ENCODE measurements at regions not wholly inside any gene's neighbourhood (a gene's known extent, or its start where the extent isn't known, plus 50 kb on each side); places are given as distances from the start of the nearest gene placed in this dataset.

DNA sequence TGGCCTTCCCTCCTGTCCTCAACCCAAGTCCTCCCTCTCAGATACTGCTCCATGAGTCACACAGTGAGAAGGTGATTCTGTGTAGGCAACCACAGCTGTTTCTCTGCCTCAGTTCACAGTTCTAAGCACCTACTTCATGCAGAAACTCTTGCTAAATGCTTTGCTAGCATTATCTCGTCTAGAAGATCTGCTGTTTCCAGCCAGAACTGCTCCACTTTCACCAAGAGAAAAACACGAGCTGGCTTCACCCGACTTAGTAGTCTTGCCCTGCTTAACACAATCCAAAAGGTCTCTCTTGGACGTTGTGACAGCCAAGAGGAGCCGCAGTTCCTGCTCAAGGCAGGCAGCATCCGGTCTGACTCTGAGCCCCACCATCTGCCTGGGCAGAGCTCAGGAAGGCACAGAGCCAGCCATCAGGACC is 272.1 kb downstream of the UACA start:
- no peak for DNase-seq (ENCODE audit: low read depth)

DNA sequence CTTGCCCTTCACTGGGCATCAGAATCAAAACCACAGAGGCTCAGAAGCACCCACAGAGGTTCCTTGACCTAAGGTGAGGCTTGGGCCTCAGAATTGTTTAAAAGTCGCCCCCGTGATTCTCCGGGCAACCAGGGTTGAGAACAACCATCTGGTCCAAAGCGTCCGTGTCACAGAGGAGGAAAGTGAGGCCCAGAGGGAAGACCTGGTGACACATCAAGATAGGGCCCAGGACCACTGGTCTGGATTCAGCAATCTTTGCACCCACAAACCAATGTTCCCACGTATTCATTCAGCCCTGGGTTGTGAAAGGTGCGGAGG is 272.6 kb downstream of the UACA start:
- no peak for DNase-seq (ENCODE audit: low read depth)

DNA sequence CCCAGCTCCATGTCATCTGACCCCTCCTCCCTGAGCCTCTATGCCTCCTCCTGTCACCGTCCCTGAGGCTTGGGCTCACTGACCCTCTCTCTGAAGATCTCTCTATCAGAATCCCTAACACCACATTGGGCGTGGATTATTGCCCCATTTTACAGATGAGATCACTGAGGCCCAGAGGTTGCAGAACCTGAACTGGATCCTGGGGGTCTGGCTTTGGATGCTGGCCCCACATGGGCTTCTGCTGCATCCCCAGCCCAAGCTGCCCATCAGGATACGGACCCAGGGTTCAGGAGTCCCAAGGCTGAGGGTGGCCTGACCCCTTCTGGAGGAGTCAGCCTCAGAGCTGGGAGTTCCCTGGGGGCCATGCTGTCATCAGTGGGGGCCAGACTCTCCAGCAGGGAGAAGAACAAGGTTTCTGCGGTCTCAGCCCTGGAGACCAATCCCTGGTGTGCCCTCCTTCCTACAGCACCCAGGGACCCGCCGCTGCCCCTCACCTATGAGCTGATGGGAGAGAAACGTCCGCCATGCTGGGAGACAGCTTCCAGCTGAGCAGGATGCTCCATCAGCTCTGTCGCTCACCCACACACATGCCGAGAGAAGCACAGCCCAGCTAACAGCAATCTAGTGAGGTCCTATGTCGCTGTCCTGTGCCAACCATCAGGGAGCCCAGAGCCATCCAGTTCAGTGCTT is 273.1 kb downstream of the UACA start:
- no peak for DNase-seq (ENCODE audit: low read depth)

DNA sequence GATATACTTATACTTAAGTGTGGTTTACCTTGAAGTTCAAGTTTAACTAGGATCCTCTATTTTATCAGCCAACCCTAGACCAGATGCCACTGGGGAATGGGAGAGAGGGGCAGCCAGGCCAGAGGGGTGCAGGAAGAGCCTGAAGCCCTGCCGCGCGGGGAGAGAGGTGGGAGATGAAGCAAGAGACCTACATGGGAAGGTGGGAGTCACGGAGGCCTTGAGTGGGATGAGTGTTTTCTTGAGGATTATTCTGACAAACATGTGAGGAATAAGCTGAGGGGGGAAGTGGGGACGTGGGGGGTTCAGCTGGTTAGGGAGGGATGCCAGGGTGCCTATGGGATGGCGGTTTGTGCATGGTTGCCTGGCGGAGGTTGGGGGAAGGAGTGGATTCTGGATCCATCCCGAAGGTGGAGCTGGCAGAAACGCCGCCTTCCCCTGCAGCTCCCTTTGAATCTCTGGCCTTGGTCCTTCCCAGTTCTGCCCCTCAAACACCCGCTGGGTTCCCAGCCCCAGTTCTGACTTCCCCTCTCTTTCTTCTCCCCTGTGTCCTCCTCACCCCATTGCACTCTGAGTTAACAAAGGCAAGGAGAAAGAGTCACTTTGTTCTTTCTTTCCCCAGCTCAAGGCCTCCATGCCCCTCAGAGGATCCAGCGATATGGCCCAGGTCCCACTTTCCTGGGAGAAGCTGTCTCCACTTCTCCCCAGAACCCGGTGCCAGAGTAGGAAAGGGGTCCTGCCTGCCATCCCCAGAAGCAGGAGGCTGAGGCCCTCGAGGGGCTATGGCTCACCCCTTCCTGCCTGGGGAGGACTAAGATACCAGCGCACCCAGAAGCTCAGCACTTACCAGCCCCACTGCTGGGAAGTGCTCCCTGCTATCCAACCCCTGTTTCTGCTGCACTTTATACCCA is 274.2 kb downstream of the UACA start:
- no peak for DNase-seq (ENCODE audit: low read depth)

DNA sequence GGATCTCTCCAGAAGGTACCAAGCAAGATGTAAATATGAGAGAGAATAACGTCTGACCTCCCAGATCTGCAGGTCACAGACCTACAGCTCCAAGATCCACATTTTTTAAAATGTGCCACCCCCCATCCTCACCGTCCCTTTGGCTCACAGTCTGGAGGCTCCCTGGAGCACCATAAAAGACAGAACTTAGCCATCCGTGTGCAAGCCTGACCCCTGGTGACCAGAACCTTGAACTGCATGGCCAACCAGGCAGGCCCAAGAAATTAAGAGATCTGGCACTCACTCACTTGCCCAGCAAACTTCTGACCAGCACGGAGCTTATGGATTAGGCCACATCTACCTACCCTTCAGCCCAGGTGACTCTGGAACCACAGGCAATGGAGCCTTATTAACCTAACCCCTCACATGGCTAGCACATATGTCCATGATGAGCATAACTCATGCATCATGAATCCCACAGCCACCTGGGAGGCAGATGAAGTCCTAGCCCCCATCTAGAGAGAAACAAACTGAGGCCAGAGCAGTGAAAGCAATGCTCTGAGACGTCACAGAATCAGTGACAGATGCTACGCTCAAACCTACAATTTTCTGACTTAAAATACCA is 275.3 kb downstream of the UACA start:
- DNase-seq (ENCODE audit: low read depth) = no peak

DNA sequence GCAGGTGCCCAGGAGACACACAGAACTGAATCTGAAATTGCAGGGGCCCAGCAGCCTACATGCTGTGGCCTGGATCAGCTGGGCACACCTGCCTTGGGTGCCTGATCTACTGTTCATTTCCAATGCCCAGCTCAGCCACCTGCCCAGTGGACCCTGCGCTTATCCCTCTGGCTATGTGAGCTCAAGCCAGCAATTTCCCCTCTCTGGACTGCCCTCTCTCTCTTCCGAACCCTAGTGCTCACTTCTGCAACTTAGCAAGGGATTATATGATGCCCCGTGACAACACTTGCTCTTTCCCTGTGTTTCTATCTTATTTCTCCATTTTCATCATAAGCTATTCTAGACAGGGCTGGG is 276.0 kb downstream of the UACA start:
- DNase-seq (ENCODE audit: low read depth) = no peak

DNA sequence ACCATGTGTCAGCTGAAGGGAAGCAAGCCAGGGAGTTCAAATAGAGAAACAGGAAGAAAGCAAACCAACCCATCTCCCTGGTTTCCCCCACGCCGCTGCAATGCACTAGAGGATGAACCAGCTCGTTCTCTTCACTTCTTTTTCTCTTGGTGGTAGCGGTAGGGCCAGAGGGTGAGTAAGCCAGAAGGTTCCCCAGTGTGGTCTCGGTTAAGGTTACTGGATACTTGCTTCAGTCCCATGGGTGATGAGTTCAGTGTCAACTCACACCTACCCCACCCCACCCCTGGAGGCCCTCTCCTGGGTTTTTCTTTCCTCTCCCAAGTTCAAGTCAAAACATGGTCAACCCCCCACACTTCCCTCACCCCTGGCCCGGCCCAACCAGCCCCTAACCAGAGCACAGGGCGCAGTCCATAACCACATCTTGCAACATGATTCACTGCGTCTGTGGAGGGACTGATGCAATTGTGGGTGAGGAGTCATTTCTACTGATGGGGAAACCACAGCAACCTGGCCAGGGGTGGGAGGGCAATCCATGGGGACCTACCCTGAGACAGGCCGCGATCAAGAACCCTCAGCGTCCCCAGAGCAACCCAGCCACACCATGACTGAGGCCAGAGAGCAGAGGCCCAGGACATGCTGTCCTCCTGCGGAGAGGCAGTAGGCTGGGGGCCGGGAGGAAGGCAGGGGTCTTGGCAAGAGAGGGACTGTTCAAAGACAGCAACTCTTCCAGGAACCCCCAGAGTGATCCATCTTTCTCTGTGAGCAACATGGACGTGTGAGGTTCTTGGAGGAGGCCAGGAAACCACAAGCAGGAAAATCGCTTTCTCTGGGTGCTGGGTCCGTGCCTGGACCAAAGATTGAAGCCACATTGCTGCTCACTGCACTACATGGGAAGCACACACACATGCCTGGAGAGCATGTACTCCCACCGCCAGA is 276.6 kb downstream of the UACA start:
- DNase-seq (ENCODE audit: low read depth) = peak; percentile 96

DNA sequence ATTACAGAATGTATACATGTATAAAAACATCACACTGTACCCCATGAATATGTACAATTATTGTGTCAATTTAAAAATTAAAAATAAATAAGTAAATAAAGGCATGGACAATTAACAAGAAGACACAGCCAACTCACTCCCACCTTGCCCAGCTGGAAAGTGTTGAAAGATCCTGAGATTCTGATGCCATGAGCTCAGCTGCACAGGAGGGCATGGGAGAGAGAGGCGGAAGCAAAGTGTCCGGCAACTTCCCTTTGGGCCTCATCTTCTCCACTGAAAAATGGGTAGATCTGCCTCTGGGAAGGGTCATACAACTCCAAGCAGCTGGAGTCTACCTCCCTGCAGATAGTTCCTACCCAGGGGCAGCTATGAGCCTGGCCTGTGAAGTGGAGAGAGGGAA is 277.3 kb downstream of the UACA start:
- DNase-seq (ENCODE audit: low read depth) = no peak

DNA sequence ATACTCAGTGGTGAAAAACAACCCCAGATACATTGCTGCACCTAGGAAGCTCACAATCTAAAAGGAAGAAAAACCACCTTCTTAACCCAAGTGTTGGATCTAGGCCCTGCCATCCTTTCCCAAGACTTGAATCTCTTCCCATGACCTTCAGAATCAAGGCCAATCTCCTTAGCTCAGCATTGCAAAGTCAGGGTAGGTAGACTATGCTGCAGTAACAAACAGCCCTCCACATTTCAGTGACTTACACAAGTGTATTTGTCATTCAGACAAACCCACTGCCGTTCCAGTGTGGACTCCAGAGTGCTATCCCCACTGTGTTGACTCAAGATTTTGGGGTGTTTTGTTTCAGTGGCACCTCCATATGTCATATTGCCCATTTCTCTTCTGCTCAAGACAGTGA is 278.4 kb downstream of the UACA start:
- DNase-seq (ENCODE audit: low read depth) = no peak

DNA sequence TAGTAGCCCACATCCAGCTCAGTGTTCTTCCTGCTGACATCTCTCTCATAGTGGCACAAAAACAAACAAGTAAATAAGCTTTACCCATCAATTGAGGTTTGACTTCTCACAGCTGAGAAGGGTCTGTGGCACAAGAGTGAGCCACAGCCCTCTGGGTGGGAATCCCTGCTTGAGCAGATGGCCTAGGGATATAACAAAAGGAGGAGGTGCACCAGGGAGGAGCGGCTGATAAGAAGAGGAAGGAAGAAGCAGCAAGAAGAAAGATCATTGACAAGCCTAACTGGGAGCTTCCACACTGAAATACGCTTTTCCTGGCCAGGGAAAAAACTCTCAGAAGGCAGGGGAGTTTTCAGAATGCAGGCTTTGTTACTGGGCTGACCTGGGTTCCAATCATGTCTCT is 279.8 kb downstream of the UACA start:
- DNase-seq (ENCODE audit: low read depth) = no peak

DNA sequence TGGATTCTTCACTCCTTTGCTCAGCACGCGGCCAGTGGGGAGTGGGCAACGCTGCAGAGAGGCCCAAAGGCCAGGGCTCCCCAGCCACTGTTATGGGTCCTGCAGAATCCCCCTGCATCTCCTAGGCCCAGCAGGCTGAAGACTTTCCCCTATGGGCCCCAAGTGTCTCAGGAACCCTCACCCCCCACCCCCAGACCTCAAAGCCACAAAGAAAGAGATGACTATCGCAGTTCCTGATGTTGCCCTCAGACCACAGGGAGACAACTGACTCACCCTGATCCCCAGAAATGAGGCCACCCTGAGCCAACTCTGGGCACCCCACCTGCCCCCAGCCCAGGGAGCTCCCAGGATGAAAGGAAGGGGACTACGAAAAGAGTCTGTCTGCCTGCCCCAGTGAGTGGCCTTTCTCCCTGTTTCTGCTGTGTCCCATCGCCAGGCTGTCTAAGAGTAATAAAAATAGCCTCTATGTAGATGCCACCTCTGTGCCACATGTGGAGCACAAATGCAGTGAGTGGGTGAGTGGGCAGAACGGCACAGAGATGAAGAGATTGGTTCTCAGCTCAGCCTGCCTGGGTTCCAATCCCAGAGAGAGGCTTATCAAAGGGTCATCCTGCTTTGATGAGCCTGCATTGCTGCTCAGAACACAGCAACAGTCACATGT is 283.0 kb downstream of the UACA start:
- DNase-seq (ENCODE audit: low read depth) = no peak

DNA sequence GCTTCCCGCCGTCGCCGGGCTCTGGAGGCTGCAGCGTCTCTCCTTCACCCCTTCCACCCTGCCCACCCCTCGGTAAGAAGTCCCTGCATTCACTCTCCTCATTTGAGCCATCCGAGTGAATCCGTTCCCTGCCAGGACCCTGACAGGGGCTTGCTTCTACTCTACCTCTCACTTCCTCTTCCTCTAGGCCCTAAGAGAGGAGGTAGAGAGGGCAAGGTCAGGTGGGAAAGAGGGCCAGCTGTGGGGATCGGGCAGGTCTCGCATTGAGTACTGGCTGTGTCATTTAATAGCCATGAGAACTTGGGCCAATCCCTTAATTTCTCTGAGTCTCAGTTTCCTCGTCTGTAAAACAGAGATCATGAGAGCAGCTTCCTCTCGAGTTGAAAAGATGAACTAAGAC is 283.6 kb downstream of the UACA start:
- DNase-seq (ENCODE audit: low read depth) = no peak

DNA sequence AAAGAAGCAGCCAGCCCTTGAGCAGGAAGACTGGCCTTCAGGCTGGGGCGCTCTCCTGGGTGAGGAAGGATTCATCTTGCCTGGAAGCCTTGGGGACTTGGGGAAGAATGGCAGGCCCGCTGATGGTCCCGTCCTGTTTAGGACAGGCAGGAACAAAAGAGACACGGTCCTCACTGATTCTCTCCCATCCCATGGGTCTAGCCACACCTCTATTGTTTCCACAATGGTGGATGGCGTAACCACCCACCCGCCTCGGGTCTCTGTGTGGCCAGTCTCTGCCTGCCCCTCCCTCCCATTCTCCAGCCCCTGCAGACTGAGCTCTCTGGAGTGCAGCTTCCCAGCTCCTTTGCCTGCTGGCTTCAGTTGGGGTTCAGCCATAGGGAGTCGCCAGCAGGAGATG is 284.3 kb downstream of the UACA start:
- no peak for DNase-seq (ENCODE audit: low read depth)

DNA sequence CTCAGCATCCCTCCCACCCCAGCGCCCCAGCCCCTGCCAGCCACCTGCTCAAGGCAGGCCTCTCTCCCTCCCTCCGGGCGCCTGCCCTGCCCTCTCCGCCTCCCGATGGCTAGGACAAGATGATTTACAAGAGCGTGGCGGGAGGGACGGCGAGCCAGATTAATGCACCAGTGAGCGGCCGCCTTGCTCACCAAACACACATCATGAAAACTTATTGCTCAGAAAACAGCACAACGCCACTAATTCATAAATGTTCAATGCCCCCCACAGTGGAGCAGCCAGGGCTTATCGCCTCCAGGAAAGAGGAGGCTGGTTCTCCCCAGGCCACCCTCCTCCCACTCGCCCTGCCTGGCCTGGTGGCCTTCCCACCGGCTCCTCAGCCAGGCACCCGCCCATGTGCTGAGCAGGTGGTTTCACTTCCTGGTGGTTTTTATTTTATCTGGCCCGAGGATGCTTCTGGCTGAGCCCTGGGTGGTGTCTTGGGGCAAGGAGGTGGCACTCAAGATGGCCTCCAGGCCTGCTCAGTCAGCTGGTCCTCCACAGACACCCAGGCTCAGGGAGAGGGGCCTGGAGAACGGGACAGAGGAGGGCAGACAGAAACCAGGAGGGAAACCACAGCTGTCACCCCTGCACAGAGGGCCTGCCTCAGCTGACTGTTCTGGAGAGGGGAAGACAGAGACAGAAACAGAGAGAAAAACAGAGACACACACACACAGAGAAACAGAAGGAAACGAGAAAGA is 284.9 kb downstream of the UACA start:
- DNase-seq (ENCODE audit: low read depth) = no peak

DNA sequence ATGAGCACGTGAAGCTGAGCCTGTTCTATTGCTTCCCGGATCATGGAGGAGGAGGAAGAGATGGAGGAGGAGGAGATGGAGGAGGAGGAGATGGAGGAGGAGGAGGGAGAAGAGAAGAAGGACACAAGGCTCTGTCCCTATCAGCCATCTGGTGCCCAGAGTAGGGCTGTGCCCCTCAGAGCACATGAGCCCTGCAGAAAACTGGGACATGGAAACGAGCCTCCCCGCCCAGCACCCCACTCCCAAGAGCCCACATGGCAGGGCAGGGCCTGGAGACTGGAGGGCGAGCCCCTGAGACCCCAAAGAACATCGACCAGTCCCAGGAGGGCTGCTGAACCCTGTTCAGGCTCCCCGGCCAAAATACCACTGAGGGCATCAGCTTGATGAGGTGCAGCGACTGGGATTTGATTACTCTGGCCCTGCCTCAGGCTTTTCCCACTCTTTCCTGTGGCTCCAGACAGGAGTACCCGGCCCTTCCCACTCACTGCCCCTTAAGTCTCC is 285.6 kb downstream of the UACA start:
- DNase-seq (ENCODE audit: low read depth) = no peak

DNA sequence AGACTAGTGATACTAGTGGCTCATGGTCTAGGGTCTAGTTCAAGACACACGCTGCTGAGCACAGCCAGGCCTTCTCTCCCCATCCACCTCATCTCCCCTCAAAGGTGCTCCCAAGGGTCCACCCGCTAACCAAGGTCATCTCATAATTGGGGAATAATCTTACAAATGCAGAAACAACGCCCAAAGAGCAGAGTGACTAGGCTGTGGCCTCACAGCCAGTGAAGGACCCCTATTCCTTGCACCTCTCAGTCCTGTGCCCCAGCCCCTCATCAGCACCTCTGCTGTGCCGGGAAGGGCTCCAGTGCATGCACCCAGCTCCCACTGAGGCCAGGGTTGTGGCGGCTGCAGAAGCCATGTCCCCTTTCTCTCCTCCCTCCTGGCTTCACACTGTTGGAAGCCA is 286.9 kb downstream of the UACA start:
- no peak for DNase-seq (ENCODE audit: low read depth)

DNA sequence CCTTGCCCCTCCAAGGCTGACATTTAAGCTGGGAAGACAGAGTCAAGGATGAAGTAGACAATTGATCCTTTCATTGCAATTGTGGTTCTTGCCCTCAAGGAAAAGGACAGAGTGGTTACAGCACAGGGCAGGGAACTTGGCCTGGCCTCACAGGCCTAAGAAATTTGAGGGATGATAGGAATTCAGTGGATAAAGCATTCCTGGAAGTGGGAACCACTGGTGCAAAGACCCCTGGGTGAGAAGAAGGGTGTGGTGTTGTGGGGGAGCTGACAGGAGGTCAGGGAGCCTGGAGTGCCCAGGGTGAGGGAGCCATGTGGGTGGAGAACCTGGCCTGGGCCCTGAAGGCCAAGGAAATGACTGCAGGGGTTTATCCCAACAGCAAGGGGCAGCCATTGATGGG is 287.4 kb downstream of the UACA start:
- DNase-seq (ENCODE audit: low read depth) = no peak

DNA sequence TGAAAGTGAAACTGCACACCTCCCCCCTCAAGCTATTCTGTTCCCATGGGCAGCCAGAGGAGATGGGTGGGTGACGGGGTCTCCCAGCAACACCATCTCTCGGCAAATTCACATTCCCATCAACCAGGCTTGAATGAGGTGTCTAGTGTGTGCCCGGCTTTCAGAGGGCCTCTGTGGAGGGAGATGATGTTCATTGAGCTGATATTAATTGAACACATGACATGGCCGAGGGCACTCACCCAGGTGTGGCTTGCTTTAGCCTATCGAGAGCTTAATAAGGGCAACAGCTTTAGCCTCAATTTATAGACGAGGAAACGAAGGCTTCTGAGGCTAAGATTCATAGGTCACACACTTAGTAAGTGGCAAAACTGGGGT is 288.0 kb downstream of the UACA start:
- no peak for DNase-seq (ENCODE audit: low read depth)

DNA sequence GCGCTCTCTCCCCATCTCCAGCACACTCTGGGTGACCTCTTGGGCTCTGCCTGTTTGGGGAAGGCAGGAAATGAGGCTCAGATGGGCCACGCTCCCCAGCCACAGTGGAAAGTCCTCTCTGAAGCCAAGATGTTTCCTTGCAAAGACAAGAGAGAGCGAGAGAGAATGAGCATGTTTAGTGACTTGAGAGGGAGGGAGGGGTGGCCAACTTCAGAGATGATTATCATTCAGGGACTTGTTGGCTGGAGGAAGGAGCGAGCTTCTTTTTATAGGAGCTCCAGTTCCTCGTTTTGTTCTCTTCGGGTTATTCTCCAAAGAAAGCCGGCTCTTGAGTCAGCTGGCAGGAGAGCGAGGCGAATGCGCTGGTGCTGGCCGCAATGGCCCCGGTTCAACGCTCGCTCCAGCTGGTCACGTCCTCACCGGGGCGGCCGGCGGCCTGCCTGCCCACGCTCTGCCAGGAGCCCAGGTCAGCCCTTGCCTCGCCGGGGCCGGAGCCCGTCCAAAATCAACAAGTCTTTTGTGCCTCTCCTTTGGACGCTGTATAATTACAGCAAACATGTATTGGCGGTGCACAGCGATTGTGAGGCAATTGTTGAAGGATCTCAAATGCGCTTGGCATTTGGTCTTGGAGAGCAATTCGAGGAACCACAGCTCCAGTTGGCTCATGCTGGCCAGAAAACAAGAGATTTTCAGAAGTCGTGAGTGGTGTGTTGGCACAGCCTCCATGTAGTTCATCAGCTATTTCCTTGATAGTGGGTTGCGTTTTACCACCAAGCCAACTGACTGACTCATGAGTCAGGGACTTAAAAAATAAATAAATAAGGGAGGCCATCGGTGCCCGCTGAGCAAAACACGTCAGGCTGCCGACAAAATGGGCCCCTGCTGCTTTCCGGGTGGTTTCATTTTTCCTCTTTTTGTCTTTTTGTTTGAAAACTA is 288.6 kb downstream of the UACA start:
- peak; percentile 99 for DNase-seq (ENCODE audit: low read depth)
